ENCODE measurements at regions not wholly inside any gene's neighbourhood (a gene's known extent, or its start where the extent isn't known, plus 50 kb on each side); places are given as distances from the start of the nearest gene placed in this dataset.

DNA sequence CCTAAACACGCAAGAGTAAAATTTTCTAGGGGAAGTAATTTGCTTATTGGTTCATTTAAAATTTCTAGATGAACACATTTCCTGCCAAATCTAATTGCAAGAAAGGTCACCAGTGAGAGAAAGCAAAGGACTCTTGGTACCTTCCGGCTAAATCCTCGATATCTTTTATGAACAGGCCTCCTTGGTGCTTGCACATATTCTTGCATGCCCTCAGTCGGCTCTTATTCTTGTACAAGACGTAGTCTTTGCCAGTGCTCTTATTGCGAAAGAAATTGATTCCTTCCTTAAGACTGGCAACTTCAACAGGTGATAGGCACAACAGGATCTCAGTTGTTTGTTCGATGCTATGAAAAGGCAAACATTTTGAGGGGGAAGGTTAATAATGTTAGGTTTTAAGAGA is 141.7 kb upstream of the CARMIL1 start:
- 22 to 26% methylated on average over 7 of the region's 7 CpGs for WGBS, 2 donors
- DNase-seq (no peak), ATAC-seq (ENCODE audit: insufficient read depth, low FRiP score) (no peak)
- Histone ChIP-seq H3K9ac (ENCODE audit: insufficient read depth in 1 of 2, low read length in 2 of 2) (peak overlapping the region in 1 of 2 donors; percentile 96), H3K27me3 (ENCODE audit: control insufficient read depth in 3 of 3, insufficient read depth in 3 of 3, low read length in 2 of 3) (no peaks in the 10 kb centered on the region), H3K27ac (ENCODE audit: low read depth in 1 of 2, low read length in 1 of 2) (peak overlapping the region; percentile 77 to 95), H3K4me1 (ENCODE audit: control insufficient read depth in 5 of 5, insufficient read depth in 5 of 5, low read length in 5 of 5) (peaks cover 0 to 16% (median 3%) of the 10 kb centered on the region in 5 donors), H3K9me3 (ENCODE audit: control insufficient read depth in 4 of 4, insufficient read depth in 3 of 4, low read length in 3 of 4) (peaks cover 0 to 5% (median 0%) of the 10 kb centered on the region in 4 donors), H3K4me3 (no peak overlapping the region), H3K36me3 (ENCODE audit: control insufficient read depth in 4 of 4, insufficient read depth in 4 of 4, low read length in 4 of 4) (peaks cover 0 to 4% (median 0%) of the 10 kb centered on the region in 4 donors)
- TF ChIP-seq, protein P1, sequence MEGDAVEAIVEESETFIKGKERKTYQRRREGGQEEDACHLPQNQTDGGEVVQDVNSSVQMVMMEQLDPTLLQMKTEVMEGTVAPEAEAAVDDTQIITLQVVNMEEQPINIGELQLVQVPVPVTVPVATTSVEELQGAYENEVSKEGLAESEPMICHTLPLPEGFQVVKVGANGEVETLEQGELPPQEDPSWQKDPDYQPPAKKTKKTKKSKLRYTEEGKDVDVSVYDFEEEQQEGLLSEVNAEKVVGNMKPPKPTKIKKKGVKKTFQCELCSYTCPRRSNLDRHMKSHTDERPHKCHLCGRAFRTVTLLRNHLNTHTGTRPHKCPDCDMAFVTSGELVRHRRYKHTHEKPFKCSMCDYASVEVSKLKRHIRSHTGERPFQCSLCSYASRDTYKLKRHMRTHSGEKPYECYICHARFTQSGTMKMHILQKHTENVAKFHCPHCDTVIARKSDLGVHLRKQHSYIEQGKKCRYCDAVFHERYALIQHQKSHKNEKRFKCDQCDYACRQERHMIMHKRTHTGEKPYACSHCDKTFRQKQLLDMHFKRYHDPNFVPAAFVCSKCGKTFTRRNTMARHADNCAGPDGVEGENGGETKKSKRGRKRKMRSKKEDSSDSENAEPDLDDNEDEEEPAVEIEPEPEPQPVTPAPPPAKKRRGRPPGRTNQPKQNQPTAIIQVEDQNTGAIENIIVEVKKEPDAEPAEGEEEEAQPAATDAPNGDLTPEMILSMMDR (IDR thresholded peaks at IDR 0.05; ENCODE audit: control extremely low read depth, extremely low read depth): no peak

DNA sequence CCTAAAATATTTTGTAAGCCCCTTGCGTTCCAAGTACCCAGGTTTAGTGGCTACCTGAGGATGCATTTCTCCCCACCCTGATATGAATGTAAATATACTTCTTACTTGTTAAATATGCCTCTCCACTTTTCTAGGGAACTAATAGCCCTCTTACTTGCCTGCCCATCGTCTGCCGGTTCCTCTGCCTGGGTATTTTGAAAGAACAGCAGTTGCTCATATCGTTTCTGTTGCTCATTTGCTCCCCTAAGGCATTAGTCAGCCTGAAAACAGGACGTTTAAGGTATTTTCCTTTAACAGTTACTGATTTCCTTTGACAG is 141.3 kb upstream of the CARMIL1 start:
- Histone ChIP-seq H3K27ac (ENCODE audit: low read depth in 1 of 2, low read length in 1 of 2) (peak overlapping the region; percentile 76 to 95), H3K27me3 (ENCODE audit: control insufficient read depth in 3 of 3, insufficient read depth in 3 of 3, low read length in 2 of 3) (no peaks in the 10 kb centered on the region), H3K4me3 (no peak overlapping the region), H3K36me3 (ENCODE audit: control insufficient read depth in 4 of 4, insufficient read depth in 4 of 4, low read length in 4 of 4) (peaks cover 0 to 4% (median 0%) of the 10 kb centered on the region in 4 donors), H3K9ac (ENCODE audit: insufficient read depth in 1 of 2, low read length in 2 of 2) (peak overlapping the region in 1 of 2 donors; percentile 96), H3K9me3 (ENCODE audit: control insufficient read depth in 4 of 4, insufficient read depth in 3 of 4, low read length in 3 of 4) (peaks cover 0 to 5% (median 0%) of the 10 kb centered on the region in 4 donors), H3K4me1 (ENCODE audit: control insufficient read depth in 5 of 5, insufficient read depth in 5 of 5, low read length in 5 of 5) (peaks cover 0 to 16% (median 3%) of the 10 kb centered on the region in 5 donors)
- ATAC-seq (ENCODE audit: insufficient read depth, low FRiP score) (no peak), DNase-seq (peak in 1 of 3 donors; percentile 12)
- WGBS, 2 donors: 8 to 13% methylated on average over 5 of the region's 5 CpGs
- TF ChIP-seq, protein P1 (IDR thresholded peaks at IDR 0.05; ENCODE audit: control extremely low read depth, extremely low read depth): no peak

DNA sequence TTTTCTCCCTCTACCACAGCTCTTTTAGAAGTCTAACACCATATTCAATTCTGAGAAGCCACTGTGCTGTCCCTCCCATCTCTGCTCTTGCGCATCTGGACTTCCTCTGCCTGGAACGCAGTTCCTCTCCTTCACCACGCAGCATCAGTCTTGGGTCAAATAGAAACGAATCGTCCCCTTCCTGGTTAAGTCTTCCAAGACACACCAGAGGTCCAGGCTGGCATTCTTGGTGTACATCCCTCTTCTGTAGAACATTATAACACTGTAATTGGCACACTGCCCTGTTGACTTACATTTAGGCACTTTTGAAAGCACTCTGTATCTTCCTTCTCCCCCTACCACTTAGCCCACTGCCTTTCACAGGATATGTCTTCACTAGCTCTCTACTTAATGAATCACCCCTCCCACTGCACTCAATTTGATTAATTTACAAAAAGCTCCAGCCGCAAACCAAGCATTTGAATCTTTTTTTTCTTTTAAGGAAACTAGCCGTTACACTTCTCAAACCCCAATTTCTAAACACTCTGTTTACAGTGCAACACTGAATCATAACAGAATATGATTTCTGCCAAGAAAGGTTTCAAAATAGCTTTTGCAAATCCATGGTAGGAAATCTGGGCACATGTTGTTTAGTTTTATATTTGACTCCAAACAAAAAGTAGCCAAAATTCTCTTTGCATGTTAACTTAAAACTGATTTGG is 140.8 kb upstream of the CARMIL1 start:
- DNase-seq (peak; percentile 44 to 84 (median 81)), ATAC-seq (ENCODE audit: insufficient read depth, low FRiP score) (peak; percentile 89)
- Histone ChIP-seq H3K4me3 (peak overlapping the region; percentile 15), H3K27me3 (ENCODE audit: control insufficient read depth in 3 of 3, insufficient read depth in 3 of 3, low read length in 2 of 3) (no peaks in the 10 kb centered on the region), H3K4me1 (ENCODE audit: control insufficient read depth in 5 of 5, insufficient read depth in 5 of 5, low read length in 5 of 5) (peaks cover 0 to 16% (median 3%) of the 10 kb centered on the region in 5 donors), H3K9ac (ENCODE audit: insufficient read depth in 1 of 2, low read length in 2 of 2) (peak overlapping the region in 1 of 2 donors; percentile 96), H3K36me3 (ENCODE audit: control insufficient read depth in 4 of 4, insufficient read depth in 4 of 4, low read length in 4 of 4) (peaks cover 0 to 4% (median 0%) of the 10 kb centered on the region in 4 donors), H3K9me3 (ENCODE audit: control insufficient read depth in 4 of 4, insufficient read depth in 3 of 4, low read length in 3 of 4) (peaks cover 0 to 5% (median 0%) of the 10 kb centered on the region in 4 donors), H3K27ac (ENCODE audit: low read depth in 1 of 2, low read length in 1 of 2) (peak overlapping the region; percentile 76 to 95)
- TF ChIP-seq, protein P1 (IDR thresholded peaks at IDR 0.05; ENCODE audit: control extremely low read depth, extremely low read depth): no peak
- 1 to 4% methylated on average over 7 of the region's 7 CpGs for WGBS, 2 donors

All from lung (tissue), 11 donors.